ENCODE measurements at regions not wholly inside any gene's neighbourhood (a gene's known extent, or its start where the extent isn't known, plus 50 kb on each side); places are given as distances from the start of the nearest gene placed in this dataset.
A peak's percentile ranks its signal among the peaks of the same experiment; 100 is the strongest.

- Mint-ChIP-seq H3K27me3 (ENCODE audit: insufficient read depth, low read depth) (peaks cover 10% of the 10 kb centered on the region), H3K36me3 (no peaks in the 10 kb centered on the region), H3K27ac (peak overlapping the region; percentile 88), H3K4me3 (no peak overlapping the region), H3K9me3 (peaks cover 5% of the 10 kb centered on the region), H3K4me1 (peaks cover 42% of the 10 kb centered on the region)
- Histone ChIP-seq H3K27ac (no peak overlapping the region), H3K4me1 (peaks cover 22% of the 10 kb centered on the region), H3K4me3 (no peak overlapping the region), H4K20me1 (ENCODE audit: low read depth) (no peaks in the 10 kb centered on the region), H3K4me2 (no peak overlapping the region), H2AFZ (replicated peaks) (no peak overlapping the region), H3K36me3 (no peaks in the 10 kb centered on the region), H3K27me3 (no peaks in the 10 kb centered on the region), H3F3A (ENCODE audit: low read depth) (no peaks in the 10 kb centered on the region), H3K79me2 (ENCODE audit: low read depth) (no peaks in the 10 kb centered on the region), H3K9ac (no peak overlapping the region), H3K9me3 (ENCODE audit: low read depth) (no peaks in the 10 kb centered on the region)
- DNase-seq (ENCODE audit: low spot score) = peak; percentile 43
- TF ChIP-seq CTCF (IDR thresholded peaks at IDR 0.05) (peak; percentile 37), EZH2 (IDR thresholded peaks at IDR 0.05) (no peak), EZH2phosphoT487 (IDR thresholded peaks at IDR 0.05) (no peak)
These were observed 53.3 kb upstream of the RNU6ATAC start for GRCh38 chr9:134217431-134218210.

DNA sequence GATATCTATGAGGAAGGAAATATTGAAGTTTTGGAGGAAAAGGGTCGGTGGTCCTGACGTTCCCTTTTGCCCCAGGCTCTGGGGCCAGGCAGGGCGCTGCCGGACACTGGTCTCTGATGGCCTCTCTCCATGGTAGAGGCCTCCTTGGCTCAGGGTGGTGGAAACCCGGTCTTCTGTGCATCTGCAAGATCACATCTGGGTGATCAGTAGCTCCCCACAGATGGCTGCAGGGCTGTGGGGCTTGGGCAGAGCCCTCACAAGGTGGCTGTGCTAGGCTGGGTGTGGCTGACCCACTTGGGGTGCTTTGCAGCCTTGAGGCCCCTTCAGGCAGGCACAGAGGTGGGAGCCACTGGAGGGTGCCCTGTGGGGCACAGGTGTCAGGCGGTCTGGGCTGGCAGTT, 53.9 kb upstream of the RNU6ATAC start:
- Mint-ChIP-seq H3K36me3 (no peaks in the 10 kb centered on the region), H3K9me3 (no peaks in the 10 kb centered on the region), H3K27ac (peak overlapping the region; percentile 88), H3K4me3 (no peak overlapping the region), H3K4me1 (peaks cover 46% of the 10 kb centered on the region), H3K27me3 (ENCODE audit: insufficient read depth, low read depth) (peaks cover 7% of the 10 kb centered on the region)
- no peaks in the 10 kb centered on the region for H3K79me2 ChIP-seq (ENCODE audit: low read depth)
- DNase-seq (ENCODE audit: low spot score) = no peak
- TF ChIP-seq EZH2 (IDR thresholded peaks at IDR 0.05) (no peak), CTCF (IDR thresholded peaks at IDR 0.05) (no peak), EZH2phosphoT487 (IDR thresholded peaks at IDR 0.05) (no peak)
- H3K27me3 ChIP-seq = no peaks in the 10 kb centered on the region
- peaks cover 22% of the 10 kb centered on the region for H3K4me1 ChIP-seq
- no peaks in the 10 kb centered on the region for H3F3A ChIP-seq (ENCODE audit: low read depth)
- H3K36me3 ChIP-seq = no peaks in the 10 kb centered on the region
- H3K4me3 ChIP-seq = no peak overlapping the region
- H4K20me1 ChIP-seq (ENCODE audit: low read depth) = no peaks in the 10 kb centered on the region
- no peak overlapping the region for H3K4me2 ChIP-seq
- H3K27ac ChIP-seq = no peak overlapping the region
- H3K9ac ChIP-seq = no peak overlapping the region
- H3K9me3 ChIP-seq (ENCODE audit: low read depth) = no peaks in the 10 kb centered on the region
- H2AFZ ChIP-seq (replicated peaks) = no peak overlapping the region

DNA sequence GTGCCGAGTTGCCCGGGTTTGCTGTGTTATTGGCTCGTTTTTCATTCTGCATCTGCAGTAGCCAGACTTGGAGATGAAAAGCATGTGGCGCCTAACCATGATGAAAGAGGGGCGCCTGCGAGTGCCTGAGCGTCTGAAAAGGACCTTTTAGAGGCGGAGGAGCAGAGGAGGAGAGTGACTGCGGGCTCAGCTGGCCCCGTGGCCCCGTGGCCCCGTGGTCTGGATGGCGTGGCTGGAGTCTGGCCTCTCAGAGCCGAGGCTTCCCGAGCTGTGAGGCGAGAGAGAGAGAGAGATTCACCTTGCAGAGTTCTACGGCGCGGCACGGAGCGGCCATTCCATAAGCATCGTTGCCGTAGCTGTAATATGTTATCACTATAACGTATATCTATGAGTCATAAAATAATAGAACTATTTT, 55.3 kb upstream of the RNU6ATAC start:
- Histone ChIP-seq H3F3A (ENCODE audit: low read depth) (no peaks in the 10 kb centered on the region), H3K4me2 (no peak overlapping the region), H2AFZ (replicated peaks) (no peak overlapping the region), H3K27ac (no peak overlapping the region), H4K20me1 (ENCODE audit: low read depth) (no peaks in the 10 kb centered on the region), H3K27me3 (no peaks in the 10 kb centered on the region), H3K36me3 (no peaks in the 10 kb centered on the region), H3K4me1 (peaks cover 16% of the 10 kb centered on the region), H3K9me3 (ENCODE audit: low read depth) (no peaks in the 10 kb centered on the region), H3K4me3 (no peak overlapping the region), H3K79me2 (ENCODE audit: low read depth) (no peaks in the 10 kb centered on the region), H3K9ac (no peak overlapping the region)
- peak overlapping the region; percentile 46 for H3K27ac Mint-ChIP-seq
- H3K4me1 Mint-ChIP-seq = peaks cover 44% of the 10 kb centered on the region
- H3K9me3 Mint-ChIP-seq = no peaks in the 10 kb centered on the region
- peaks cover 7% of the 10 kb centered on the region for H3K27me3 Mint-ChIP-seq (ENCODE audit: insufficient read depth, low read depth)
- no peak overlapping the region for H3K4me3 Mint-ChIP-seq
- TF ChIP-seq EZH2 (IDR thresholded peaks at IDR 0.05) (no peak), CTCF (IDR thresholded peaks at IDR 0.05) (no peak), EZH2phosphoT487 (IDR thresholded peaks at IDR 0.05) (no peak)
- DNase-seq (ENCODE audit: low spot score) = no peak
- no peaks in the 10 kb centered on the region for H3K36me3 Mint-ChIP-seq

Data from neural progenitor cell (in vitro differentiated cells).